GM18858 (cell line): ENCODE measurements at regions not wholly inside any gene's neighbourhood (a gene's known extent, or its start where the extent isn't known, plus 50 kb on each side); places are given as distances from the start of the nearest gene placed in this dataset.
"Not testable (repeated sequence)": the region's sequence is repeated elsewhere in the genome, so short reads cannot be mapped to it uniquely, and the experiment has no call there.

Experiments used
- ATAC-seq: cut with Tn5 transposase; IDR thresholded peaks from one replicate; pipeline ENCODE4 v1.9.1; 2021; ENCODE audit not compliant: unreplicated experiment

DNA sequence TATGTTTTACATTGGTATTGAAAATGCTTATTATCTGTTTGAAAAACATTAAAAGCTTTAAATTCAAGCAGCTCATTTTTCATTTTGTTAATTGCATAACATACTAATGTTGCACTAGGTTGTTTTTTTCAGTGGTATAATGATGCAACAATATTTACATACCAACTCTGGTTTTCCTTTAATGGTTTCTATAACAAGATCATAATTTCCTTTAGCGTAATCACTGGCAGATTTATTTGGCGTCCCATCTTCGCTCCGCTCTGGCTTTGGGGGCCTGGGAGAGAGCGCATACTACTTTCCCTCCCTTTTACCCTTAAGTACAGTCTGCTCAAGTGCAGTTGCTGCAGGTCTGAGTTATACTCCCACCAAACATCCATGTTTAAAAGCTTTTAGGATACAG is 574.1 kb downstream of the PRKD1 start:
- no peak for ATAC-seq

DNA sequence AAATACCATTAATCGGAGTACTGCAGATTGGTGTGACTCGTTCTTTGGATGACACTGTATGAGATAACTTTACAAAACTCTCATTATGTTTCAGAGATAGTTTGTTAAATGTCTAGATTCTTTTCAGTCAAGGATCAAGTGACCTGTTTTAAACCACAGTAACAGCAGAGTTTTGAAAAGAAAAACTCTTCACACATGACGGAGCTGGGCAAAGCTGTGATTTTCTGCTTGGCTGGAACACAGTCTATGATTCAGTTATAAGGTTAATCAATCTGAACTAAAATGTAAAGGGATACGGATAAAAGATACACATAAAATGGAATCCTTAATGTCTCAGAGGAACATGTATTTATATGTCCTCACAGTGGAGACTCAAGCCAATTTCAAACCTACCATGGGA is 573.2 kb downstream of the PRKD1 start:
- ATAC-seq = no peak

GRCh38 chr14:29355331-29355730 is 572.3 kb downstream of the PRKD1 start:
- no peak for ATAC-seq

DNA sequence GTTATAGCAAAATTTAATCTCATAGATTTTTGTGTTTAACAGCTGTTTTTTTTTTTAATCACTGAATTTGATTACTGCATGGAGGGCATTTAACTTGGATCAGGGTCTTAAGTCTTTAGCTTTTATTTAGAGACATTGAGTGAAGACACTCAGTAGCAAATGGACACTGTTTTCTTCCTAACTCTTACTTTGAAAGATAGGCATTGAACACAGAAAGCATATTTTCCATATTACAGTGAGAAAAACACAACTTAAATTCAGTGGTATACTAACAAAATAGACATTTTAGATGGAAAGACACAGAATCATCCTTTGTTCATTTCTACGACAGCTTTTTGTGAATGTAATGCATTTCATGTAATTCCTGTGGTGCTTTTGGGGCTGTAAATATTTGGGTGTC is 571.8 kb downstream of the PRKD1 start:
- ATAC-seq = no peak

DNA sequence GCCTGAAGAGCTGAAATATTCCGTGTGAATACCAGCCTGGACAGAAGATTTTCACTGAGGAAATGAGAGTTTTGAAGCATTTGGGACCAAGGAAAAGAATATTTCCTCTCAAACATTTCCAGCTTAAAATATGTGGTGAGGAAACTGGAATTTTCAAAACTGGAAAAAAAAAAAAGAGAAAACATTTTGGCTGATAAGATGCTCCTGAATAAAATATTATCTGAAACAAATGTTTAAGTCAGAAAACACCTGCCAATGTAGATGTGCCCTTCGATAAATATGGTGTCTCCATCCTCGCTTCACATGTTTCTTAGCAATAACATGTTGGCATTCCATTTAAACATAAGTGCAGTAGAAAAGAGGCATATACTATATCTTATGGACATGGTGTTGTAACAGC is 567.0 kb downstream of the PRKD1 start:
- no peak for ATAC-seq

GRCh38 chr14:29370024-29370423 is 557.6 kb downstream of the PRKD1 start:
- ATAC-seq = no peak

DNA sequence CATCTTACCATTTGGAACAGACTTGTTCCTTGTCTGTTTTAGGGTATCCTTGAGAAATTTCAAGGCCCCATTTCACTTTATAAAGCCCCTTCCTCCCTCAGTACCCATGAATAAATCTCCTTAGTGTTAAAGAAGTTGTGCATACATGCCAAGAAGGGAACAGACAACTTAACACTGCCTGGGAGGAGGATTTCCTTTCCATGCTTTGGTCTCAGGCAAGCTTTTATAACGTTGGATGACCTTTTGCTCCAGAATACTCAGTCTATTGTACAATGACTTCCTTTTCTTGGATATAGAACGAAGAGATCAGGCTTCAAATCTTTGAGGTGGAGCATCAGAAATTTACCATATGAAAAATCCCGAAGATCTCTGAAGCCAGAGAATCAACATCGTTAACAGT is 551.4 kb downstream of the PRKD1 start:
- ATAC-seq = no peak

- ATAC-seq = no peak
Measured at GRCh38 chr14:29380826-29381225, 546.8 kb downstream of the PRKD1 start.

GRCh38 chr14:29388571-29388970 is 539.1 kb downstream of the PRKD1 start:
- no peak for ATAC-seq

DNA sequence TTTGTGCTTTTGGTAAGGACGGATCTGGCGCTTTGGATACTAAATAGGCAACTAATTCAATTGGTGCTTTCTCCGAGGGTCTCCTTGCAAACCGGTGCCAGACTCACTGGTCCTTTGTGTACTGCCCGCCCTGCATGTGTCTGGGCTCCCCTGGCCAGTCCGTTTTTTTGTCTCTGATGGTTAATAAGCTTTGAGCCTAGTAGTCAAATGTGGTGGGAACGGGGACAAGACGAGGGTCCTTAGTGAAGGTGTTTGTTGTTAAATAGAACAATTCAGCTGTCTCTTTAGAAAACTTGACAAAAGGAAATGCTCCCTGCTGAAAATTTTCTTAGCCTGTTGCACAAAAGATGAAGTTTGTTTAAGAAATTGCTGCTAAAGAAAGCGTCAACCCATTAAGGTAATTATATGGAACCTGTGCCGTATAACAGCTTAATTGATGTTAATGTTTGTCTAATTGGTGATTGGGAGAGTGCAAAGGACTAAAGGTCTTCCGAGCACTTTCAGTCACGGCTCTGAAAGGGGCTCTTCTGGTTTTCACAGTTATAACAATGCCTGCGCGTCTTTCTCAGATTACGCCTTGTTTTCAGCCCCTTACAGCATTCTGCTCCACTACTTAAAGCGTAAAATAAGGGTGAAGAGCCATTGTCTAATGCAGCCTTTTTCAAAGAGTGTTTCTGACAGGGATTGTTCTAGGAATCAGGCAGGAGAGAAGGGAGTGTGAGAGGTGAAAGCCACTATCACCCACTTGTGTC is 537.4 kb downstream of the PRKD1 start:
- ATAC-seq = no peak

DNA sequence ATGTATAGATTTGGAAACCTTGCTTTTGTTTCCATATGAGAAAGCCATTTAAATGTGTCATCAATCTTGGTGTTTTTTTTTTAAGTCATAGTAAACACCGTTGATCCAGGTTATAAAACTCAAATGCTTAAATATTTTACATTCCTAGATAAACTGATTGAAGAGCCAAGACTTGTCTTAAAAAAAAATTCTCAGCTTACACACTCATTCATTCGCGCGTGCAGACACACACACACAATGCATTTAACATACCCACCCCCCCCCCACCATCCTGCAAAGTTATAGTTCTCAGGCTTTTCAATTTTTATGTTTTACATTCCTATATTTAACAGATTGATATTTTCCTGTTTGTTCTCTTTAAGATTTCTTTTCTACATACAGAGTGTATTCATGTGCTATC is 536.4 kb downstream of the PRKD1 start:
- ATAC-seq = no peak

GRCh38 chr14:29391801-29392200 is 535.8 kb downstream of the PRKD1 start:
- ATAC-seq = no peak

DNA sequence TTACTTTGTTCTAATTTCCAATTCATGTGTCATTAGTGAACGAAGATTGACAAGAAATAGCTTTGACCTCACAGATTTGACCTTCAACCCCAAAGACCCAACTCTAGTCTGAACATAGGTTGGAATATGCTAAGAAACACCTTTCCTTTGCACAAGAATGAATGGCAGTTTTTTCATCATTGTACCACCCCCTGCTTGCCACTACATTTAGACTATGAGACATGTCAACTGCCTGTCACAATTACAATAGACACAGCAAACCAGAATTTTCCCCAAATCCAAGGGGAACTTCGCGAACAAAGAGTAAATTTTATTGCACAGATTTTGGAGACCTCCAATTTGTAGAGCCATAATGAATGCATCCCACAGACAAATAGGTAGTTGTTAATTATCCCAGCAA is 535.4 kb downstream of the PRKD1 start:
- ATAC-seq = no peak

GRCh38 chr14:29403091-29403490 is 524.6 kb downstream of the PRKD1 start:
- ATAC-seq = no peak

- no peak for ATAC-seq
Measured at GRCh38 chr14:29410581-29410980, 517.1 kb downstream of the PRKD1 start.

GRCh38 chr14:29414931-29415330 is 512.7 kb downstream of the PRKD1 start:
- not testable (repeated sequence) for ATAC-seq

- no peak for ATAC-seq
Measured at GRCh38 chr14:29419736-29420135, 507.9 kb downstream of the PRKD1 start.

- ATAC-seq = no peak
Measured at GRCh38 chr14:29421156-29421728, 506.4 kb downstream of the PRKD1 start.

- ATAC-seq = no peak
Measured at GRCh38 chr14:29425705-29426482, 501.8 kb downstream of the PRKD1 start.

- ATAC-seq = no peak
Measured at GRCh38 chr14:29442696-29443095, 485.0 kb downstream of the PRKD1 start.

DNA sequence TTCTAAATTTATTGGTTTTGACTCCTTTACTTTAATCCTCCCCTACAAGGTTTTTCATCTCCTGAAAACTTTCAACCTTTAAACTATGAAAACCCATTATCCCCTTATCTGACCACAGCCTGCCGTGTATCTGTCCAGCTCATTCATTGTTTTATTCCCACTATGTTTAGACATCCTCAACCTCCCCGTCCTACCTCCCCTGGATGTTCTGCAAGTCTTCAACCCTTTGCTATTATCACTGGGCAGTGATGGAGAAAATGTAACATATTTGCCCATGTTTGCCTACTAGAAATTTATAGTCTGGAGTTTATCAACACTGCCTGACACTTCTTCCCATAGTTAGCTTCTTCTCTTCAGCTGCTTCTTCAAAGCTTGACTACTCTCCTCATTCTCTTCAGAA is 483.4 kb downstream of the PRKD1 start:
- ATAC-seq = no peak

- ATAC-seq = no peak
Measured at GRCh38 chr14:29444805-29445204, 482.8 kb downstream of the PRKD1 start.
